ENCODE measurements at regions not wholly inside any gene's neighbourhood (a gene's known extent, or its start where the extent isn't known, plus 50 kb on each side); places are given as distances from the start of the nearest gene placed in this dataset.

DNA sequence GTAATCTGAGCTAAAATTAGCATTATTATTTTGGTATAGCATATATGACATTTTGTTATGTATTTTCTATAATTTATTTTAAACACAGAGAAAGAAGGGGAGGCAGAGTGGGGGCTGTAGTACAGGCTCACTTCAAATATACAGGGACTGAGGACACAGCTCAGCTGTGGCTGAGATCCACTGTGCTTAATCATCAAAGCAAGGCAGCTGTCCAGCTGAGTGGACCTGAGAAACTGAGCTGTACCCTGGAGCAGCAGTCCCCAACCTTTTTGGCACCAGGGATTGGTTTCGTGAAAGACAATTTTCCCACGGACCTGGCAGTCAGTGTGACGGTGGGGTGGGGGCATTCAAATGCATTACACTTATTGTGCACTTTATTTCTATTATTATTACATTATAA is 687.2 kb downstream of the RNF144A start:
- H3K27ac ChIP-seq (ENCODE audit: insufficient read depth, low read length, poor library complexity, severe bottlenecking), result no peak overlapping the region
- peaks cover 4% of the 10 kb centered on the region for H3K27me3 ChIP-seq (ENCODE audit: control insufficient read depth, insufficient read depth, low read length)
- no peaks in the 10 kb centered on the region for H3K4me1 Mint-ChIP-seq
- no peak overlapping the region for H3K4me3 ChIP-seq (ENCODE audit: low read depth, low read length)
- DNase-seq (no peak), ATAC-seq (ENCODE audit: low read depth in 2 of 2) (no peak)
- H3K9me3 Mint-ChIP-seq, result peaks cover 0 to 4% (median 0%) of the 10 kb centered on the region in 7 donors
- no peaks in the 10 kb centered on the region for H3K36me3 Mint-ChIP-seq
- no peak overlapping the region for H3K4me3 Mint-ChIP-seq
- no peak overlapping the region for H3K27ac Mint-ChIP-seq
- no peaks in the 10 kb centered on the region for H3K9me3 ChIP-seq (ENCODE audit: control insufficient read depth in 2 of 2, low read length in 2 of 2)
- no peaks in the 10 kb centered on the region for H3K36me3 ChIP-seq (ENCODE audit: control insufficient read depth, insufficient read depth, low read length)
- H3K27me3 Mint-ChIP-seq, result peaks cover 19% of the 10 kb centered on the region
- H3K4me1 ChIP-seq (ENCODE audit: control insufficient read depth, insufficient read depth, low read length, poor library complexity, severe bottlenecking), result no peaks in the 10 kb centered on the region

DNA sequence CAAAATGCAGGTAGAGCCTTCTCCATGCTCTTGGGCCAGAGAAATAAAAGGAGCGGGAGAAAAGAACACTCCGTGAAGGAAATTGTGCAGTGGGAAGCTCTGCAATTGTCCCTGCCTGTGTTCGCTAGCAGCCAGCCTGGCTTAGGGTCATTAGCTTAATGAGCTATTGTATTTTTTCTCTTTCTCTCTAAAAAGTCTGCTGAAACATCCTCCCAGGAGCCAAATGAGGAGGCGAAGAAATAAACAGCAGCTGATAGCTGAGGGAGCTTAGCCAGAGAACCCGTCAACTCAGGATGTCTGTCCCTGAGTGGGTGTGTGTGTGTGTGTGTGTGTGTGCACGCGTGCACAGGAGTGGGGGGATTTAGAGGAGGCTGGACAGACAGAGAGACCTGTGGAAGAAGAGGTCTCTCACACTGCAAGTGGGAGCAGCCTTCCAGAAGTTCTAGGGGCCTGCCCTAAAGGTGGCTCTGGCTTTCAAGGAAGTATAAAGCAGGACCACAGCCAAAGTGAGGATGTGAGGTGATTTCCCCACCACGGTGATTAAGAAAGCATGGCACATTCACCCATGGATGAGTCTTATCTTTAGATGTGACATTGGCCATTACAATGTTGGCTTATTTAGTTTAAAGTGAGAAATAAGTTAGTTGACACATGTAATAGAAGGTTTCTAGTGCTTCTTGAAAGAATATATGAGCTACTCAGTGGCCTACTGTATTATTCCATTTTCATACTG is 690.4 kb downstream of the RNF144A start:
- Mint-ChIP-seq H3K4me3 (no peak overlapping the region), H3K27me3 (peaks cover 14% of the 10 kb centered on the region), H3K4me1 (no peaks in the 10 kb centered on the region), H3K27ac (no peak overlapping the region), H3K36me3 (no peaks in the 10 kb centered on the region), H3K9me3 (peaks cover 0 to 1% (median 0%) of the 10 kb centered on the region in 7 donors)
- Histone ChIP-seq H3K4me1 (ENCODE audit: control insufficient read depth, insufficient read depth, low read length, poor library complexity, severe bottlenecking) (no peaks in the 10 kb centered on the region), H3K36me3 (ENCODE audit: control insufficient read depth, insufficient read depth, low read length) (no peaks in the 10 kb centered on the region), H3K9me3 (ENCODE audit: control insufficient read depth in 2 of 2, low read length in 2 of 2) (no peaks in the 10 kb centered on the region), H3K27ac (ENCODE audit: insufficient read depth, low read length, poor library complexity, severe bottlenecking) (no peak overlapping the region), H3K27me3 (ENCODE audit: control insufficient read depth, insufficient read depth, low read length) (no peaks in the 10 kb centered on the region), H3K4me3 (ENCODE audit: low read depth, low read length) (no peak overlapping the region)
- ATAC-seq (ENCODE audit: low read depth in 2 of 2) (no peak), DNase-seq (no peak)

DNA sequence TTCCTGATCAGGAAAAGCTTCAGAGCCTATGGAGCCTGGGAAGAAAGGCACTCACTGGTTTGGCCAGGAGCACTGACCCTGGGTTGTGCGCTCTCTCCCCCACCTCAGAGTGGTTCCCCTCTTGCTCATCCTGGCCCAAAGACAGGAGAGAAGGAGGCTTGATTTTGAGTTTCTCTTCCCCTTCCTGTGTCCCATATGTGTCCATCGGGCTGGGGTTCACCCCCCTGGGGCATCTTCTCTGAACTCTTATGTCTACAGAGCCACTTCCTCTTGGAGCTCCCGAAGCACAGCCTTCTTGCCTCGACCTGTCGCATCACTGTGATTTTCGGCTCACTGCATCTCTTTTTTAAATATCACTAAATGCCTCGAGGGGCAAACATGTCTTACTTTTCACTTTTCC is 692.3 kb downstream of the RNF144A start:
- Histone ChIP-seq H3K4me1 (ENCODE audit: control insufficient read depth, insufficient read depth, low read length, poor library complexity, severe bottlenecking) (no peaks in the 10 kb centered on the region), H3K4me3 (ENCODE audit: low read depth, low read length) (no peak overlapping the region), H3K9me3 (ENCODE audit: control insufficient read depth in 2 of 2, low read length in 2 of 2) (no peaks in the 10 kb centered on the region), H3K27ac (ENCODE audit: insufficient read depth, low read length, poor library complexity, severe bottlenecking) (no peak overlapping the region), H3K27me3 (ENCODE audit: control insufficient read depth, insufficient read depth, low read length) (no peaks in the 10 kb centered on the region), H3K36me3 (ENCODE audit: control insufficient read depth, insufficient read depth, low read length) (no peaks in the 10 kb centered on the region)
- H3K4me3 Mint-ChIP-seq, result no peak overlapping the region
- peaks cover 0 to 1% (median 0%) of the 10 kb centered on the region in 7 donors for H3K9me3 Mint-ChIP-seq
- H3K27ac Mint-ChIP-seq, result no peak overlapping the region
- ATAC-seq (ENCODE audit: low read depth in 2 of 2) (no peak), DNase-seq (no peak)
- no peaks in the 10 kb centered on the region for H3K4me1 Mint-ChIP-seq
- peaks cover 11% of the 10 kb centered on the region for H3K27me3 Mint-ChIP-seq
- H3K36me3 Mint-ChIP-seq, result no peaks in the 10 kb centered on the region

DNA sequence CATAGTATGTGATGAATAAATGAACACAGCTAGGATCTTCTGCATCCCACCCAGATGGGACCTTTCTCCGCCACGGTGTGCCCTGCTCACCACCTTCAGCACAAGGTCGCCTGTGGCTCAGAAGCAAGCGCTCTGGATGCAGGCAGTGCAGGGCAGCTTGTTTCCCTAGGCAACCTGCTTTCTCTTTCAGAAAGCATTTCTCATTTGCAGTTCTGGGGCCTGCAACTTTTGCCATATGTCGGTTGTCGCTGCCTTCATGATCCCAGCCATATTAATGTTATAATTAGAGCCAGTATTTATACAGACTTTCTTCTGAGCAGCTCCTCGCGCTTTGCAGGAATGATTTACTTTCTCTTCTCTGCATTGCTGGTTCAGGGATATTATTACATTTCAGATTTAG is 692.8 kb downstream of the RNF144A start:
- Histone ChIP-seq H3K36me3 (ENCODE audit: control insufficient read depth, insufficient read depth, low read length) (no peaks in the 10 kb centered on the region), H3K4me3 (ENCODE audit: low read depth, low read length) (no peak overlapping the region), H3K9me3 (ENCODE audit: control insufficient read depth in 2 of 2, low read length in 2 of 2) (no peaks in the 10 kb centered on the region), H3K27me3 (ENCODE audit: control insufficient read depth, insufficient read depth, low read length) (no peaks in the 10 kb centered on the region), H3K4me1 (ENCODE audit: control insufficient read depth, insufficient read depth, low read length, poor library complexity, severe bottlenecking) (no peaks in the 10 kb centered on the region), H3K27ac (ENCODE audit: insufficient read depth, low read length, poor library complexity, severe bottlenecking) (no peak overlapping the region)
- H3K27me3 Mint-ChIP-seq, result peaks cover 13% of the 10 kb centered on the region
- no peaks in the 10 kb centered on the region for H3K36me3 Mint-ChIP-seq
- DNase-seq (no peak), ATAC-seq (ENCODE audit: low read depth in 2 of 2) (no peak)
- H3K4me1 Mint-ChIP-seq, result no peaks in the 10 kb centered on the region
- H3K27ac Mint-ChIP-seq, result no peak overlapping the region
- peaks cover 0 to 1% (median 0%) of the 10 kb centered on the region in 7 donors for H3K9me3 Mint-ChIP-seq
- no peak overlapping the region for H3K4me3 Mint-ChIP-seq

DNA sequence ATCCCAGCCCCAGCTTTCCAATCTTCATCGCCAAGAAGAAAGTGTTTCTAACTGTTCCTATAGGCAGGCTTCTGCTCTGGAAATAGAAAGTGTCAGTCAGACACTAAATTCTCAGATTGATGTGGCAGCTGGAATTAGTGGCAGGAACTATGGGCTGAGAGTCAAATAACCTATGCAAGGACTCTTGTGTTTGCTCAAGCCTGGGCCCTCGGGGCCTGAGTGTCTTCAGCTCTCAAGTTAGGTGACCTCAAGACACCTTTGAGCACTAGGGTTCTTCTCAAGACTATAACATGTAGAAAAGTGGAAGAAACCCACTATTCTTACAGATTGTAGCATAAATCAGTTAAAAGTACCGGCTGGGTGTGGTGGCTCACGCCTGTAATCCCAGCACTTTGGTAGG is 694.5 kb downstream of the RNF144A start:
- ATAC-seq (ENCODE audit: low read depth in 2 of 2), result no peak
- no peaks in the 10 kb centered on the region for H3K9me3 ChIP-seq (ENCODE audit: control insufficient read depth in 2 of 2, low read length in 2 of 2)
- H3K27ac ChIP-seq (ENCODE audit: insufficient read depth, low read length, poor library complexity, severe bottlenecking), result no peak overlapping the region
- H3K36me3 ChIP-seq (ENCODE audit: control insufficient read depth, insufficient read depth, low read length), result no peaks in the 10 kb centered on the region
- H3K27ac Mint-ChIP-seq, result no peak overlapping the region
- no peak for DNase-seq
- no peak overlapping the region for H3K4me3 Mint-ChIP-seq
- H3K9me3 Mint-ChIP-seq, result peaks cover 0 to 1% (median 0%) of the 10 kb centered on the region in 7 donors
- H3K27me3 ChIP-seq (ENCODE audit: control insufficient read depth, insufficient read depth, low read length), result no peaks in the 10 kb centered on the region
- H3K36me3 Mint-ChIP-seq, result no peaks in the 10 kb centered on the region
- peaks cover 9% of the 10 kb centered on the region for H3K27me3 Mint-ChIP-seq
- H3K4me1 ChIP-seq (ENCODE audit: control insufficient read depth, insufficient read depth, low read length, poor library complexity, severe bottlenecking), result no peaks in the 10 kb centered on the region
- no peaks in the 10 kb centered on the region for H3K4me1 Mint-ChIP-seq
- H3K4me3 ChIP-seq (ENCODE audit: low read depth, low read length), result no peak overlapping the region

DNA sequence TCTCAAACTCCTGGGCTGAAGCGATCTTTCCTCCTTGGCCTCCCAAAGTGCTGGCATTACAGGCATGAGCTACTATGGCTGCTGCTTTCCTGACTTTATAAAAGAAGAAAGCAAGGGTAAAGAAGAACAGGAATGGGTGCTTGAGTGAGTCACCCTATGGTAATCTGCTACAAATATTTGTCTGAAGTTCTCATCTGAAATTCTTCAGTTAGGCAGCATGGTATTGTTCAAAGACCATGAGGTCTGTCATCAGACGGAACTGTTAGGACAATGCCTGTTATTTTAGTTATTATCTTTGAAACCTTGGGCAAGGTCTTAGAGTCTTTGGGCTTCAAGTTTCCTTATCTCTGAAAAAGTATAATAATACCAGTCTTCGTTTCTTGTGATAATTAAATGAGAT is 695.8 kb downstream of the RNF144A start:
- peaks cover 0 to 1% (median 0%) of the 10 kb centered on the region in 7 donors for H3K9me3 Mint-ChIP-seq
- Histone ChIP-seq H3K4me3 (ENCODE audit: low read depth, low read length) (no peak overlapping the region), H3K27ac (ENCODE audit: insufficient read depth, low read length, poor library complexity, severe bottlenecking) (no peak overlapping the region), H3K36me3 (ENCODE audit: control insufficient read depth, insufficient read depth, low read length) (no peaks in the 10 kb centered on the region), H3K27me3 (ENCODE audit: control insufficient read depth, insufficient read depth, low read length) (no peaks in the 10 kb centered on the region), H3K9me3 (ENCODE audit: control insufficient read depth in 2 of 2, low read length in 2 of 2) (no peaks in the 10 kb centered on the region), H3K4me1 (ENCODE audit: control insufficient read depth, insufficient read depth, low read length, poor library complexity, severe bottlenecking) (no peaks in the 10 kb centered on the region)
- ATAC-seq (ENCODE audit: low read depth in 2 of 2), result no peak
- no peaks in the 10 kb centered on the region for H3K4me1 Mint-ChIP-seq
- H3K4me3 Mint-ChIP-seq, result no peak overlapping the region
- H3K27me3 Mint-ChIP-seq, result peaks cover 9% of the 10 kb centered on the region
- H3K36me3 Mint-ChIP-seq, result no peaks in the 10 kb centered on the region
- H3K27ac Mint-ChIP-seq, result no peak overlapping the region
- DNase-seq, result no peak

DNA sequence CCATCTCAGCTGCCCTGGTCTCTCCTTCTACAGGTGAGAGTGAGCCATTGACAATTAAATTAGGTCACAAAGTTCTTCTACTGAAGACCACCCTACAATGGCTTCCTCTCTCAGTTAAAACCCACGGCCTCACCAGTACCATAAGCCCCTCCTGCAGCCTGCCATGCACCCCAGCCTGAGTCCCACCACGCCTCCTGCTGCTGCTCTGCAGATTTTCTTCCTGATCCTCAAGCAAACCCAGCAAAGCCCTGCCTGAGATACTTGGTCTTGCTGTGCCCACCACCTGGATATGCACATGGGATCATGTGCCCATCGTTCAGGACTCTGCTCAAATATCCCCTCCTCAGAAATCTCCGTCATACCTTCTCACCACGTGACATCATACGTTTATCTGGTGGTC is 696.6 kb downstream of the RNF144A start:
- Histone ChIP-seq H3K36me3 (ENCODE audit: control insufficient read depth, insufficient read depth, low read length) (no peaks in the 10 kb centered on the region), H3K4me1 (ENCODE audit: control insufficient read depth, insufficient read depth, low read length, poor library complexity, severe bottlenecking) (no peaks in the 10 kb centered on the region), H3K9me3 (ENCODE audit: control insufficient read depth in 2 of 2, low read length in 2 of 2) (no peaks in the 10 kb centered on the region), H3K27ac (ENCODE audit: insufficient read depth, low read length, poor library complexity, severe bottlenecking) (no peak overlapping the region), H3K27me3 (ENCODE audit: control insufficient read depth, insufficient read depth, low read length) (no peaks in the 10 kb centered on the region), H3K4me3 (ENCODE audit: low read depth, low read length) (no peak overlapping the region)
- no peak for DNase-seq
- Mint-ChIP-seq H3K9me3 (peaks cover 0 to 1% (median 0%) of the 10 kb centered on the region in 7 donors), H3K4me1 (no peaks in the 10 kb centered on the region), H3K27ac (no peak overlapping the region), H3K27me3 (peaks cover 4% of the 10 kb centered on the region), H3K36me3 (no peaks in the 10 kb centered on the region), H3K4me3 (no peak overlapping the region)
- no peak for ATAC-seq (ENCODE audit: low read depth in 2 of 2)

DNA sequence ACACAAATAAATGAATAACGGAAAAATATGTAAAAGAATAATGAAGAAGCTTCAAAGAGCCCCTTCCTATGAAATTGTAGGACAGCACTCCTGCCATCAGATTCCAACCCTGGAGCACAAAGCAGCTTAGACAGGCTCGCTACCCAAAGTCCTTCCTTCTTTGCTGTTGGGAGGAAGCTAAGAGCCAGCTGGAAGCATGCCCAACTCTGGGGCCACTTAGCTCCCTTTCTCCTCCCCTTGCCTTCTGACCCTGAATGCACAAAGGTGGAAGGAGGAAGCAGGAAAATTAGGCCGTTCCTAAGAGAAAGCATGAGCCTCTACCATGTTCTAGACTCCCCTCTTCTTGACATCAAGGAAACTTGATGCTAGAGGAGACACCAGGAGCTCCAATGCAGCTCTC is 700.8 kb downstream of the RNF144A start:
- Mint-ChIP-seq H3K36me3 (no peaks in the 10 kb centered on the region), H3K27me3 (peaks cover 9% of the 10 kb centered on the region), H3K4me3 (no peak overlapping the region), H3K4me1 (no peaks in the 10 kb centered on the region), H3K27ac (no peak overlapping the region), H3K9me3 (peaks cover 0 to 3% (median 0%) of the 10 kb centered on the region in 7 donors)
- DNase-seq, result no peak
- no peak overlapping the region for H3K4me3 ChIP-seq (ENCODE audit: low read depth, low read length)
- no peaks in the 10 kb centered on the region for H3K27me3 ChIP-seq (ENCODE audit: control insufficient read depth, insufficient read depth, low read length)
- H3K9me3 ChIP-seq (ENCODE audit: control insufficient read depth in 2 of 2, low read length in 2 of 2), result no peaks in the 10 kb centered on the region
- no peak for ATAC-seq (ENCODE audit: low read depth in 2 of 2)
- no peaks in the 10 kb centered on the region for H3K36me3 ChIP-seq (ENCODE audit: control insufficient read depth, insufficient read depth, low read length)
- no peak overlapping the region for H3K27ac ChIP-seq (ENCODE audit: insufficient read depth, low read length, poor library complexity, severe bottlenecking)
- H3K4me1 ChIP-seq (ENCODE audit: control insufficient read depth, insufficient read depth, low read length, poor library complexity, severe bottlenecking), result no peaks in the 10 kb centered on the region
